ENCODE measurements at regions not wholly inside any gene's neighbourhood (a gene's known extent, or its start where the extent isn't known, plus 50 kb on each side); places are given as distances from the start of the nearest gene placed in this dataset.

DNA sequence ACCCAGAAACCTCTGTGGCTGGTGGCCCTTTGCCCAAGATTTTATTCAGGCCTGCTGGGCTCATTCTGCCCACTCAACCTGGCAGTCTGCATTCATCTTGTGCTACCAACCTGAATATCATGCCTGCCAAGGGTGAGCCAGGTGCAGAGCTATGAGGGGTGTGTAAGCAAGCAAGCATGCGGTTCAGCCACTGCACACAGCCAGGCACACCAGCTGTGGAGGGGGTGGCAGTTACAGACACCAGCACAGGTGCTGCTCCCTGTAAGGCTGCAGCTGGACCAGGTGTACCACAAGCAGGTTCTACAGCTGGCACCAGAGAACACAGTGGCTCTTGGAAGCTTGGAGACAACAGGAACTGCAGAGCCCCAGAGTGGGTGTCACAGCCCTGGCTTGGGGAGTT is 633.2 kb downstream of the FBXO15 start:
- Histone ChIP-seq H3K79me1 (ENCODE audit: insufficient read depth, low read depth, low read length, poor library complexity, severe bottlenecking) (no peaks in the 10 kb centered on the region), H3K18ac (ENCODE audit: insufficient read length, low read depth, low read length) (no peak overlapping the region), H3K4me1 (ENCODE audit: insufficient read depth, low read length) (no peaks in the 10 kb centered on the region), H3K79me2 (ENCODE audit: insufficient read depth, low read length) (no peaks in the 10 kb centered on the region), H4K8ac (replicated peaks; ENCODE audit: insufficient read length, low read depth, low read length) (no peak overlapping the region), H2AK5ac (ENCODE audit: insufficient read length, low read length) (no peak overlapping the region), H3K9ac (ENCODE audit: extremely low read depth, insufficient read length, low read length) (no peak overlapping the region), H3K14ac (ENCODE audit: insufficient read depth, low read length) (no peak overlapping the region), H3K23me2 (ENCODE audit: insufficient read length, low read depth, low read length, poor library complexity, severe bottlenecking) (no peaks in the 10 kb centered on the region), H2BK15ac (ENCODE audit: low read depth, low read length) (no peak overlapping the region), H3K23ac (ENCODE audit: insufficient read length, low read depth, low read length) (no peak overlapping the region), H2AFZ (ENCODE audit: low read length) (no peak overlapping the region), H2BK12ac (ENCODE audit: insufficient read length, low read depth, low read length) (no peak overlapping the region), H3K4ac (ENCODE audit: low read depth, low read length) (no peak overlapping the region), H4K91ac (ENCODE audit: insufficient read length, low read depth, low read length) (no peak overlapping the region), H4K5ac (ENCODE audit: insufficient read length, low read depth, low read length) (no peak overlapping the region), H4K20me1 (ENCODE audit: control insufficient read depth, insufficient read depth, insufficient read length) (no peaks in the 10 kb centered on the region), H3K27me3 (ENCODE audit: insufficient read depth, low read length) (no peaks in the 10 kb centered on the region), H2BK120ac (ENCODE audit: low read depth, low read length, poor library complexity, severe bottlenecking) (no peak overlapping the region), H3K27ac (ENCODE audit: insufficient read length, low read depth, low read length) (no peak overlapping the region), H2BK5ac (ENCODE audit: insufficient read length, low read length) (no peak overlapping the region), H3K9me3 (ENCODE audit: control insufficient read depth, low read depth, low read length) (no peaks in the 10 kb centered on the region), H3K4me2 (ENCODE audit: insufficient read depth, insufficient read length, low read length) (no peak overlapping the region), H2BK20ac (ENCODE audit: low read depth, low read length, poor library complexity, severe bottlenecking) (no peak overlapping the region), H3T11ph (ENCODE audit: low read length) (no peak overlapping the region), H3K56ac (ENCODE audit: insufficient read length, low read depth, low read length) (no peak overlapping the region)
- Mint-ChIP-seq H3K4me1 (no peaks in the 10 kb centered on the region), H3K27ac (no peak overlapping the region), H3K9me3 (peaks cover 0 to 8% of the 10 kb centered on the region in 2 experiments; a peak in 4 of 5 replicates), H3K36me3 (ENCODE audit: insufficient read depth in 1 of 3, low read depth in 3 of 3) (peaks cover 0 to 5% (median 3%) of the 10 kb centered on the region in 3 experiments; a peak in 3 of 7 replicates), H3K27me3 (ENCODE audit: low read depth) (no peaks in the 10 kb centered on the region), H3K4me3 (no peak overlapping the region)
- WGBS (ENCODE audit: extremely low coverage, insufficient read length, low lambda C conversion rate) = no CpG with 5 or more reads among the region's 1 CpG
- TF ChIP-seq, protein P1, sequence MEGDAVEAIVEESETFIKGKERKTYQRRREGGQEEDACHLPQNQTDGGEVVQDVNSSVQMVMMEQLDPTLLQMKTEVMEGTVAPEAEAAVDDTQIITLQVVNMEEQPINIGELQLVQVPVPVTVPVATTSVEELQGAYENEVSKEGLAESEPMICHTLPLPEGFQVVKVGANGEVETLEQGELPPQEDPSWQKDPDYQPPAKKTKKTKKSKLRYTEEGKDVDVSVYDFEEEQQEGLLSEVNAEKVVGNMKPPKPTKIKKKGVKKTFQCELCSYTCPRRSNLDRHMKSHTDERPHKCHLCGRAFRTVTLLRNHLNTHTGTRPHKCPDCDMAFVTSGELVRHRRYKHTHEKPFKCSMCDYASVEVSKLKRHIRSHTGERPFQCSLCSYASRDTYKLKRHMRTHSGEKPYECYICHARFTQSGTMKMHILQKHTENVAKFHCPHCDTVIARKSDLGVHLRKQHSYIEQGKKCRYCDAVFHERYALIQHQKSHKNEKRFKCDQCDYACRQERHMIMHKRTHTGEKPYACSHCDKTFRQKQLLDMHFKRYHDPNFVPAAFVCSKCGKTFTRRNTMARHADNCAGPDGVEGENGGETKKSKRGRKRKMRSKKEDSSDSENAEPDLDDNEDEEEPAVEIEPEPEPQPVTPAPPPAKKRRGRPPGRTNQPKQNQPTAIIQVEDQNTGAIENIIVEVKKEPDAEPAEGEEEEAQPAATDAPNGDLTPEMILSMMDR (conservative IDR thresholded peaks at IDR 0.05) = no peak
- no peak for DNase-seq

Data from H9 (cell line).